Activated CD4-positive, alpha-beta T cell treated with anti-CD3 and anti-CD28 coated beads, Interleukin-2, amount 50 U/mL, for 24 hours (primary cell): ENCODE measurements at regions not wholly inside any gene's neighbourhood (a gene's known extent, or its start where the extent isn't known, plus 50 kb on each side); places are given as distances from the start of the nearest gene placed in this dataset.
"Not testable (repeated sequence)": the region's sequence is repeated elsewhere in the genome, so short reads cannot be mapped to it uniquely, and the experiment has no call there.

Source experiments
- DNase-seq, 2 donors: peaks; one replicate each; pipeline ENCODE4 v3.0.0-alpha.2; 2020; ENCODE audit warnings: low read depth in 1 of 2, low spot score in 1 of 2

GRCh38 chr9:74412236-74412979 lies 84.7 kb upstream of the RORB start:
- DNase-seq, result no peak

GRCh38 chr9:74413876-74414275 lies 83.3 kb upstream of the RORB start:
- no peak for DNase-seq

GRCh38 chr9:74414325-74414724 lies 82.8 kb upstream of the RORB start:
- DNase-seq, result no peak

GRCh38 chr9:74415995-74416394 lies 81.1 kb upstream of the RORB start:
- no peak for DNase-seq

GRCh38 chr9:74424488-74424887 lies 72.6 kb upstream of the RORB start:
- not testable (repeated sequence) for DNase-seq

- no peak for DNase-seq
Observed at GRCh38 chr9:74431467-74431866, 65.7 kb upstream of the RORB start.

GRCh38 chr9:74443036-74443750 lies 53.9 kb upstream of the RORB start:
- DNase-seq, result no peak

GRCh38 chr9:74444369-74444768 lies 52.8 kb upstream of the RORB start:
- DNase-seq, result no peak
